GM12874 (cell line): ENCODE measurements at regions not wholly inside any gene's neighbourhood (a gene's known extent, or its start where the extent isn't known, plus 50 kb on each side); places are given as distances from the start of the nearest gene placed in this dataset.

Experiments
- TF ChIP-seq, protein P1 (sequence below): IDR thresholded peaks from 2 replicates; pipeline ENCODE4 v1.5.1; 2011; ENCODE audit warnings: low read depth, mild to moderate bottlenecking, control low read depth, low read length, moderate library complexity; ENCODE audit not compliant: insufficient read depth

DNA sequence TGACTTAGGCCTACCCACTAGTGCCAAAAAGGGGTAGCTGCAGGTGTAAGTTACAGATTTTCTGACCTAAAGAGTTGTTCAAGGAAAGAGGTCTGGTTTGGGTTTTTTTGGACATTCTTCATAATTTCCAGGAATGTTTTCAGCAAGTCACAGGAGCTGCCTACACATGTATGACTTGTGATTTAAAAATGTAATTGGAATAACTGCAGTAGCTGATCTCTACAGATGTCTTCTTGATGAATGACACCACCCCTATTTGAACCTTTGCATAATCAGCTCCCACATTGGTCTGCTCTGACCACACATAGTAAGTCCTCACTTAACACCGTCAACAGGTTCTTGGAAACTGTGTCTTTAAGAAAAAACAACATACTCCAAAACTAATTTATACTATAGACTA is 481.4 kb downstream of the RASEF start:
- TF ChIP-seq, protein P1, sequence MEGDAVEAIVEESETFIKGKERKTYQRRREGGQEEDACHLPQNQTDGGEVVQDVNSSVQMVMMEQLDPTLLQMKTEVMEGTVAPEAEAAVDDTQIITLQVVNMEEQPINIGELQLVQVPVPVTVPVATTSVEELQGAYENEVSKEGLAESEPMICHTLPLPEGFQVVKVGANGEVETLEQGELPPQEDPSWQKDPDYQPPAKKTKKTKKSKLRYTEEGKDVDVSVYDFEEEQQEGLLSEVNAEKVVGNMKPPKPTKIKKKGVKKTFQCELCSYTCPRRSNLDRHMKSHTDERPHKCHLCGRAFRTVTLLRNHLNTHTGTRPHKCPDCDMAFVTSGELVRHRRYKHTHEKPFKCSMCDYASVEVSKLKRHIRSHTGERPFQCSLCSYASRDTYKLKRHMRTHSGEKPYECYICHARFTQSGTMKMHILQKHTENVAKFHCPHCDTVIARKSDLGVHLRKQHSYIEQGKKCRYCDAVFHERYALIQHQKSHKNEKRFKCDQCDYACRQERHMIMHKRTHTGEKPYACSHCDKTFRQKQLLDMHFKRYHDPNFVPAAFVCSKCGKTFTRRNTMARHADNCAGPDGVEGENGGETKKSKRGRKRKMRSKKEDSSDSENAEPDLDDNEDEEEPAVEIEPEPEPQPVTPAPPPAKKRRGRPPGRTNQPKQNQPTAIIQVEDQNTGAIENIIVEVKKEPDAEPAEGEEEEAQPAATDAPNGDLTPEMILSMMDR: no peak

DNA sequence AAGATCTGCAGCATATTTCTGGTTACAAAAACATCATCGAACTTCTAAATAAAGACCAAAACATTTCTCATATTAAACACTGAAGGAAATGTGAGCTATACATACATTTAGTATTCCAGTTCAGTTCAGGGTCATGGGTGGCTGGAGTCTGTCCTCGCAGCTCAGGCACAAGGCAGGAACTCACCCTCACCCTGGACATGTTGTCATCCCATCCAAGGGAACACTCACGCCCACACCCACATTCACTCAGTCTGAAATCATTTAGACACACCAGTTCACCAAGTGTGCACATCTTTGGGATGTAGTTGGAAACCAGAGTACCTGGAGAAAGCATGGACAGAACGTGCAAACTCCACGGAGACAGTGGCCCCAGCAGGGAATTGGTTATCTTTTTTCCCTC is 481.0 kb downstream of the RASEF start:
- TF ChIP-seq, protein P1: no peak

DNA sequence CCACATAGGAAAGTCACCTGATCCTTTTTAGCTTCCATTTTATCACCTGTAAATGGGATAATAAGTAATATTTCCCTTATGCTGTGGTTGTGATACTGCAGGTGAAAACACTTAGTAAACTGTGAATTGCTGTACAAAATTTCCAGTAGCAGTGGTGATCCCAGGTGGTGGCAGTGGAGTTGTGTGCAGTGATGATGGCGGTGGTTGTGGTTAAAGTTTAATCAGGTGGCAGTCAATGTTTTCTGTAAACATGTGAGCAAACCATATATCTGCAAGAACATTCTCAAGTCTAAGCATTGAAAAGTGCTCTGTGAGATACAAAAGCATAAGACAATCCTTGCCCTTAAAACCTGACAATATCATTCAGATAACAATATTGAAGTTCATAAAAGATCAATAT is 480.2 kb downstream of the RASEF start:
- TF ChIP-seq, protein P1: no peak

DNA sequence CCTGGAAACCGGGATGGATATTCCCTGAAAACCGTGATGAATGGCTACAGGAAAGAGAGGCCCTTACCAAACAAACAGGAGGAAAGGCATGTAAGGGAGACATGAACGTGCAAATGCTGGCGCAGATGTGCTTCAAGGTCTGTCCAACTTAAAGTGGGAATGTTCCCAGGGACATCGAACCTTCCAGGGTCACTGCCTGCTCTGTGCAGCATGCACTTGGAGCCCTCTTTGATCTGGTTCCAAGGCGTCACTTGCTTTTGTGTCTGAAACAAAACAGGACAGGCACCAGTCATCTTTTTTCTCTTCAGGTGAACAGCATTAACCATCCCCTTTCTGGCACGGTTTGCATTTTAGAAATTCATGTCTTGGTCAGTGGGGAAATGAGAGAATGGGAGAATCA is 479.4 kb downstream of the RASEF start:
- TF ChIP-seq, protein P1: no peak

DNA sequence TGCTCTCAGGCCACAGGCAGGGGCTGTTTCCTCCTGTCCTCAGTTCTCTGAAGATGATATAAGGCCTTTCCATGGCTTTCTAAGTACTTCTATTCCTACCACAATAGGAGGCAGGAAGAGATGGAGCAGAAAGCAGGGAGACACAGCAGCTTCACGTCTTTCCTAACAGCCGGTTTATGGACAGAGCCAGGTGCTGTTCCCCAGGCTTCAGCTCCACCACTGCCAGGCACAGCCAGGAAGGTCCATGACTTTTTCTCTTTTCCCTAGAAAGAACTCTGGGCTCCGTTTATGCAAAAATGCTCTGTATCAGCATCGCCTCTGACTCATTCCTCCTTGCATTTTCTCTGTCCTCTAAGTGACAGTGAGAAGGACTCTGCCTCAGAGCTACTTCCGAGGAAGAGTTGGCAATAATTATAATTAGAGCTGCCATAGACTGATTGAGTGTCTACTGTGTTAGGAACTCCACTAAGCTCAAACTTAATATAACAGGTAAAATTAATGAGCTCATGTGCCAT is 478.5 kb downstream of the RASEF start:
- TF ChIP-seq, protein P1: no peak

DNA sequence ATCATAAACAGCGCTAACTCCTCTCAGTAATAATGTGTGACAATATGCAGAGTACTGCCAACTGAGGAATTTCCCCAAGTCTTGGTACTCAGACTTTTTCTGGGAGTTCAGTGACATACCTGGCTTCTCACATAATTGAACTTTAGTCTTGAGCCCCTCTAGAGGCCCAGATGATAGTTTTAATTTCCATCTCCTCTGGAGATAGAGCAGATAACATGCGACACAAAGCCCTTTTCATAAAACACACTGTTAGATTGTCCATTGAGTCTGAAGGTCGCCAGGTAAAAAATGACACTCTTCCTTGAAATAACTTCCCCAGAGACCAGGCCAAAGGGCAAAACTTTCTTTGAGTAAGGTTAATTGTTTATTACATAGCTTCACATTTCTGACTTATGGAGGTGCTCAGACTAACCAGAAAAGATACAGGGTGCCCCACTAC is 476.0 kb downstream of the RASEF start:
- TF ChIP-seq, protein P1: no peak

DNA sequence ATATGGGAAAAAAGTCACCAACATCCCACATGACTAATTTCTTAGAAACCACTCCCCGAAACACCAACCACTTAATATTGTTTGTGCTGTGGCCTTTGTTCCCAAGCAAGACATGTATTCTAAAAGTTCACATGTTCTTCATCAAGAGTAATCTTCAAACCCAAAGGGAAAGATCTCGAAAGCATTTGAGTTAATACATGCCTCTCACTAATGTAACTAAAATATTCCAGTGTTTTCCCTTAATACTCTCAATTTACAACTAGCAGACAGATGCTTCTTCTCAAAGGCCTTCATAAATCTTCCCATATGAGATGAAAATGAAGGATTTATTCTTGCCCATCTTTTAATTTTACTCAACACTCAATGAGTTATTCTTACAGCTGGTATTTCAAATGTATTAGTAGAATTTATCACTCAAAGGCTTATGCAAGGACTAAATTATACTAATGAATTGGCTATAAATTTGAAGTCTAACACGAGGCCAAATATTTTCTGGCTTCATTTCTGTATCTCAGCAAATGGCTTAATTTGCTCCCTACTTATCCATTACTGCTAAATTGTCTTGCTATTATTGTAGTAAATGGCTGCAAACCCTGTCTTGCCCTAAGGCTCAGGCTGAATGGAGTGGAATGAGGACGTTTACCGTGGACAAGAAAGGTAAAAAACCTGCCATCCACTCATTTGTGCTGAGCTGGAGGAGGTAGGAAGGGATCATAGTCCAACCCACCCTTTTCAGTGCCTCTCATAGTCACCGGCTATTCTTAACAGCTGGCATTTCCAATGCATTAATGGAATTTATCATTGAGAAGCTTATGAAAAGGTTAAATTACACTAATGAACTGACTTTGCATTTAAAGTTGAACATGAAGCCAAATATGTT is 474.4 kb downstream of the RASEF start:
- TF ChIP-seq, protein P1: no peak
